ENCODE measurements at regions not wholly inside any gene's neighbourhood (a gene's known extent, or its start where the extent isn't known, plus 50 kb on each side); places are given as distances from the start of the nearest gene placed in this dataset.
"Not testable (repeated sequence)": the region's sequence is repeated elsewhere in the genome, so short reads cannot be mapped to it uniquely, and the experiment has no call there.

DNA sequence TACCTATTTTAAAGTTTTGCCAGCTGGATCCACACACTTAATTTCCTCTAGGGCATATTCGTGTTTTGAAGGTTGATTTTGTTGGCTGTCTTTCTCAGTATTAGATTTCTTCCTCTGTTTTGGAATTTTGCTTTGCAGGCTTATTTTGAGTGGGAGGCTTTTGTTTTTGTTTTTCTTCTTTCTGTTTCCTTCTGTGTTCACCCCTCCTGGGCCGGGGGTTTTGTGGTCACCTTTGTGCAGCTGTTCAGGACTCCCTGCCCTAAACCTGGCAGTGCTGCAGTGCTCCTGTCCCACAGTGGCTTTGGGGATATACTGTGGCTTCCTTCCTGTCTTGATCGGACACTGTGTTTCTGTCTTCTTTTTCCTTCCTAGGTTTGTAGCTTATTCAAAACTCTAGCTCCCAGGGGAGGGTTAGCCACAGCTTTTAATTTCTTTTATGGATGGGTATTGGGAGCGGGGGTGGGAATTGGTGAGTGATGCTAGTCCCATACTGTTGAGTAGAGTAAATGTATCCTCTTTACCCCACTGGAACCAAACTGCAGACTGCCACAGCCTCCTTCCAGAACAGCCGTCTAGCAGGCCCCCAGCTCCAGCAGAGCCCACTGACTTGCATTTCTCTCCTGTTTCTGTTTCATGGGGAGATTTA is 228.7 kb upstream of the FZD8 start:
- Histone ChIP-seq H3K79me2 (ENCODE audit: control insufficient read depth, insufficient read depth, low read length) (no peaks in the 10 kb centered on the region), H3K27me3 (replicated peaks in 1 of 4; ENCODE audit: control extremely low read depth in 1 of 4, control insufficient read depth in 3 of 4, insufficient read depth in 4 of 4, low read length in 3 of 4) (no peaks in the 10 kb centered on the region), H3K4me1 (ENCODE audit: control insufficient read depth in 2 of 2, insufficient read depth in 2 of 2, low read length in 2 of 2) (no peaks in the 10 kb centered on the region), H3K9ac (ENCODE audit: low read length) (no peak overlapping the region), H3K4me3 (ENCODE audit: control extremely low read depth in 1 of 5, extremely low read depth in 1 of 5, insufficient read depth in 1 of 5, low read depth in 2 of 5, low read length in 4 of 5) (no peak overlapping the region), H3K27ac (ENCODE audit: low read length in 2 of 2) (no peak overlapping the region), H3K36me3 (replicated peaks in 1 of 2; ENCODE audit: control extremely low read depth in 1 of 2, control insufficient read depth in 1 of 2, extremely low read depth in 1 of 2, insufficient read depth in 2 of 2, low read length in 1 of 2) (no peaks in the 10 kb centered on the region), H4K20me1 (ENCODE audit: control insufficient read depth, insufficient read depth, low read length, poor library complexity, severe bottlenecking) (no peaks in the 10 kb centered on the region), H2AFZ (ENCODE audit: insufficient read depth, low read depth, low read length, poor library complexity, severe bottlenecking) (no peak overlapping the region), H3K4me2 (replicated peaks; ENCODE audit: low read depth, low read length, poor library complexity, severe bottlenecking) (no peak overlapping the region), H3K9me3 (ENCODE audit: control extremely low read depth in 1 of 3, control insufficient read depth in 2 of 3, insufficient read depth in 1 of 3, low read length in 2 of 3) (peaks cover 0 to 8% (median 0%) of the 10 kb centered on the region in 3 donors)
- ChIA-PET CTCF (no interaction called here), POLR2A (no interaction called here)
- Mint-ChIP-seq H3K27ac (no peak overlapping the region), H3K27me3 (peaks cover 3% of the 10 kb centered on the region), H3K9me3 (ENCODE audit: insufficient read depth) (no peaks in the 10 kb centered on the region), H3K4me1 (no peaks in the 10 kb centered on the region), H3K4me3 (no peak overlapping the region)
- intact Hi-C loops (cut with micrococcal nuclease): no loop called here
- no CpG with 5 or more reads among the region's 5 CpGs for WGBS (ENCODE audit: insufficient coverage)
- no peak for TF ChIP-seq EZH2 (IDR thresholded peaks at IDR 0.05; ENCODE audit: borderline replicate concordance, insufficient read depth, low read depth, low read length, poor library complexity, severe bottlenecking)
- TF ChIP-seq, protein P1, sequence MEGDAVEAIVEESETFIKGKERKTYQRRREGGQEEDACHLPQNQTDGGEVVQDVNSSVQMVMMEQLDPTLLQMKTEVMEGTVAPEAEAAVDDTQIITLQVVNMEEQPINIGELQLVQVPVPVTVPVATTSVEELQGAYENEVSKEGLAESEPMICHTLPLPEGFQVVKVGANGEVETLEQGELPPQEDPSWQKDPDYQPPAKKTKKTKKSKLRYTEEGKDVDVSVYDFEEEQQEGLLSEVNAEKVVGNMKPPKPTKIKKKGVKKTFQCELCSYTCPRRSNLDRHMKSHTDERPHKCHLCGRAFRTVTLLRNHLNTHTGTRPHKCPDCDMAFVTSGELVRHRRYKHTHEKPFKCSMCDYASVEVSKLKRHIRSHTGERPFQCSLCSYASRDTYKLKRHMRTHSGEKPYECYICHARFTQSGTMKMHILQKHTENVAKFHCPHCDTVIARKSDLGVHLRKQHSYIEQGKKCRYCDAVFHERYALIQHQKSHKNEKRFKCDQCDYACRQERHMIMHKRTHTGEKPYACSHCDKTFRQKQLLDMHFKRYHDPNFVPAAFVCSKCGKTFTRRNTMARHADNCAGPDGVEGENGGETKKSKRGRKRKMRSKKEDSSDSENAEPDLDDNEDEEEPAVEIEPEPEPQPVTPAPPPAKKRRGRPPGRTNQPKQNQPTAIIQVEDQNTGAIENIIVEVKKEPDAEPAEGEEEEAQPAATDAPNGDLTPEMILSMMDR (IDR thresholded peaks at IDR 0.05): no peak
- ATAC-seq (ENCODE audit: low read depth) (no peak), DNase-seq (no peak)

DNA sequence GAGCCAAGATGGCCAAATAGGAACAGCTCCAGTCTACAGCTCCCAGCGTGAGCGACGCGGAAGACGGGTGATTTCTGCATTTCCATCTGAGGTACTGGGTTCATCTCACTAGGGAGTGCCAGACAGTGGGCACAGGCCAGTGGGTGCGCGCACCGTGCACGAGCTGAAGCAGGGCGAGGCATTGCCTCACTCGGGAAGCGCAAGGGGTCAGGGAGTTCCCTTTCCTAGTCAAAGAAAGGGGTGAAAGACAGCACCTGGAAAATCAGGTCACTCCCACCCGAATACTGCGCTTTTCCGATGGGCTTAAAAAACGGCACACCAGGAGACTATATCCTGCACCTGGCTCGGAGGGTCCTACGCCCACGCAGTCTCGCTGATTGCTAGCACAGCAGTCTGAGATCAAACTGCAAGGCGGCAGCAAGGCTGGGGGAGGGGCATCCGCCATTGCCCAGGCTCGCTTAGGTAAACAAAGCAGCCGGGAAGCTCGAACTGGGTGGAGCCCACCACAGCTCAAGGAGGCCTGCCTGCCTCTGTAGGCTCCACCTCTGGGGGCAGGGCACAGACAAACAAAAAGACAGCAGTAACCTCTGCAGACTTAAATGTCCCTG is 216.7 kb upstream of the FZD8 start:
- ATAC-seq (ENCODE audit: low read depth); H3K27ac Mint-ChIP-seq; POLR2A ChIA-PET; H3K27me3 Mint-ChIP-seq; H3K9me3 ChIP-seq (ENCODE audit: control extremely low read depth in 1 of 3, control insufficient read depth in 2 of 3, insufficient read depth in 1 of 3, low read length in 2 of 3); H3K36me3 ChIP-seq (replicated peaks in 1 of 2; ENCODE audit: control extremely low read depth in 1 of 2, control insufficient read depth in 1 of 2, extremely low read depth in 1 of 2, insufficient read depth in 2 of 2, low read length in 1 of 2); H2AFZ ChIP-seq (ENCODE audit: insufficient read depth, low read depth, low read length, poor library complexity, severe bottlenecking); H3K4me1 ChIP-seq (ENCODE audit: control insufficient read depth in 2 of 2, insufficient read depth in 2 of 2, low read length in 2 of 2); H3K4me3 ChIP-seq (ENCODE audit: control extremely low read depth in 1 of 5, extremely low read depth in 1 of 5, insufficient read depth in 1 of 5, low read depth in 2 of 5, low read length in 4 of 5); H3K9me3 Mint-ChIP-seq (ENCODE audit: insufficient read depth); H3K27ac ChIP-seq (ENCODE audit: low read length in 2 of 2); DNase-seq; H3K27me3 ChIP-seq (replicated peaks in 1 of 4; ENCODE audit: control extremely low read depth in 1 of 4, control insufficient read depth in 3 of 4, insufficient read depth in 4 of 4, low read length in 3 of 4); H4K20me1 ChIP-seq (ENCODE audit: control insufficient read depth, insufficient read depth, low read length, poor library complexity, severe bottlenecking); CTCF ChIA-PET; H3K79me2 ChIP-seq (ENCODE audit: control insufficient read depth, insufficient read depth, low read length); H3K4me2 ChIP-seq (replicated peaks; ENCODE audit: low read depth, low read length, poor library complexity, severe bottlenecking); H3K9ac ChIP-seq (ENCODE audit: low read length); intact Hi-C loops (cut with micrococcal nuclease); H3K4me3 Mint-ChIP-seq; H3K4me1 Mint-ChIP-seq: not testable (repeated sequence)
- 94% methylated on average over 6 of the region's 25 CpGs for WGBS (ENCODE audit: insufficient coverage)

All from B cell (primary cell).